ENCODE measurements at regions not wholly inside any gene's neighbourhood (a gene's known extent, or its start where the extent isn't known, plus 50 kb on each side); places are given as distances from the start of the nearest gene placed in this dataset.

- Histone ChIP-seq H3K9me3 (no peaks in the 10 kb centered on the region), H3K4me1 (no peaks in the 10 kb centered on the region), H3K27me3 (no peaks in the 10 kb centered on the region), H3K36me3 (ENCODE audit: low read depth, missing control alignments) (no peaks in the 10 kb centered on the region), H3K4me3 (no peak overlapping the region), H3K27ac (no peak overlapping the region)
- WGBS, 2 donors = 67 to 83% methylated on average over 1 of the region's 1 CpG
- no peak for TF ChIP-seq CTCF (IDR thresholded peaks at IDR 0.05)
- no peak for TF ChIP-seq POLR2A (IDR thresholded peaks at IDR 0.05)
- intact Hi-C loops (cut with DNase I; ENCODE audit: low total_unique reads) = no loop called here
- no peak for DNase-seq
These were observed 108.7 kb upstream of the KCNE2 start for GRCh38 chr21:34255073-34255472.

- H3K27ac ChIP-seq = no peak overlapping the region
- H3K36me3 ChIP-seq (ENCODE audit: low read depth, missing control alignments) = no peaks in the 10 kb centered on the region
- DNase-seq = no peak
- intact Hi-C loops (cut with DNase I; ENCODE audit: low total_unique reads) = no loop called here
- no peaks in the 10 kb centered on the region for H3K9me3 ChIP-seq
- 75 to 85% methylated on average over 4 of the region's 4 CpGs for whole genome bisulfite sequencing, 2 donors
- H3K4me1 ChIP-seq = no peaks in the 10 kb centered on the region
- H3K27me3 ChIP-seq = no peaks in the 10 kb centered on the region
- H3K4me3 ChIP-seq = no peak overlapping the region
- TF ChIP-seq POLR2A (IDR thresholded peaks at IDR 0.05) = no peak
- TF ChIP-seq CTCF (IDR thresholded peaks at IDR 0.05) = no peak
These were observed 103.4 kb upstream of the KCNE2 start for GRCh38 chr21:34260277-34261008.

- DNase-seq = no peak
- Histone ChIP-seq H3K4me1 (no peaks in the 10 kb centered on the region), H3K9me3 (no peaks in the 10 kb centered on the region), H3K27ac (no peak overlapping the region), H3K4me3 (no peak overlapping the region), H3K36me3 (ENCODE audit: low read depth, missing control alignments) (no peaks in the 10 kb centered on the region), H3K27me3 (no peaks in the 10 kb centered on the region)
- TF ChIP-seq POLR2A (IDR thresholded peaks at IDR 0.05) = no peak
- no peak for TF ChIP-seq CTCF (IDR thresholded peaks at IDR 0.05)
- intact Hi-C loops (cut with DNase I; ENCODE audit: low total_unique reads) = no loop called here
- 65 to 67% methylated on average over 8 of the region's 8 CpGs for WGBS, 2 donors
These were observed 101.9 kb upstream of the KCNE2 start for GRCh38 chr21:34261841-34262468.

- DNase-seq = no peak
- H3K4me3 ChIP-seq = no peak overlapping the region
- no peaks in the 10 kb centered on the region for H3K27me3 ChIP-seq
- no peaks in the 10 kb centered on the region for H3K9me3 ChIP-seq
- H3K27ac ChIP-seq = no peak overlapping the region
- H3K4me1 ChIP-seq = no peaks in the 10 kb centered on the region
- no peak for TF ChIP-seq POLR2A (IDR thresholded peaks at IDR 0.05)
- 80 to 97% methylated on average over 1 of the region's 1 CpG for WGBS, 2 donors
- no peaks in the 10 kb centered on the region for H3K36me3 ChIP-seq (ENCODE audit: low read depth, missing control alignments)
- intact Hi-C loops (cut with DNase I; ENCODE audit: low total_unique reads) = no loop called here
These were observed 101.3 kb upstream of the KCNE2 start for GRCh38 chr21:34262469-34262845.

GRCh38 chr21:34263629-34264028, 100.2 kb upstream of the KCNE2 start:
- Histone ChIP-seq H3K4me3 (no peak overlapping the region), H3K27me3 (no peaks in the 10 kb centered on the region), H3K9me3 (no peaks in the 10 kb centered on the region), H3K4me1 (no peaks in the 10 kb centered on the region), H3K27ac (no peak overlapping the region), H3K36me3 (ENCODE audit: low read depth, missing control alignments) (no peaks in the 10 kb centered on the region)
- TF ChIP-seq CTCF (IDR thresholded peaks at IDR 0.05) (no peak), POLR2A (IDR thresholded peaks at IDR 0.05) (no peak)
- no peak for DNase-seq
- intact Hi-C loops (cut with DNase I; ENCODE audit: low total_unique reads) = no loop called here
- WGBS, 2 donors = 81 to 91% methylated on average over 2 of the region's 2 CpGs
